Left ventricle myocardium inferior (tissue), 1 donor: ENCODE measurements at regions not wholly inside any gene's neighbourhood (a gene's known extent, or its start where the extent isn't known, plus 50 kb on each side); places are given as distances from the start of the nearest gene placed in this dataset.

ENCODE experiments used
- DNase-seq: peaks from one replicate; pipeline ENCODE4 v3.0.0-alpha.2; 2020
- H3K27ac ChIP-seq: fragments of 200-600 bp; replicated peaks from 2 replicates; pipeline ENCODE4 v1.8.0; 2021
- H3K27me3 ChIP-seq: fragments of 200-600 bp; 2 replicates; pipeline ENCODE4 v1.8.0; 2021; ENCODE audit warnings: low read depth
- H3K36me3 ChIP-seq: fragments of 200-600 bp; 2 replicates; pipeline ENCODE4 v1.8.0; 2021
- H3K4me1 ChIP-seq: fragments of 200-600 bp; 2 replicates; pipeline ENCODE4 v1.8.0; 2021
- H3K4me3 ChIP-seq: fragments of 200-600 bp; 2 replicates; pipeline ENCODE4 v1.8.0; 2021; ENCODE audit warnings: mild to moderate bottlenecking, moderate library complexity
- H3K9me3 ChIP-seq: fragments of 200-600 bp; replicated peaks from 2 replicates; pipeline ENCODE4 v1.8.0; 2021
- CTCF ChIP-seq: fragments of 200-600 bp; IDR thresholded peaks from 2 replicates; pipeline ENCODE4 v1.8.0; 2021; ENCODE audit warnings: antibody characterized with exemption, mild to moderate bottlenecking, borderline replicate concordance
- intact Hi-C: fragments of 100-400 bp; cut with micrococcal nuclease; formaldehyde crosslinking; loops from one replicate; pipeline ENCODE4 v1.11.0; 2022
- donor health status: DM: no; HTN: yes; CAD: no; lungs with severe emphysema.

GRCh38 chr1:22292011-22292788 is 149.3 kb upstream of the WNT4 start:
- H3K4me3 ChIP-seq: no peak overlapping the region
- peaks cover 73% of the 10 kb centered on the region for H3K27me3 ChIP-seq

GRCh38 chr1:22295396-22295795 is 152.5 kb upstream of the WNT4 start:
- peaks cover 11% of the 10 kb centered on the region for H3K9me3 ChIP-seq
- no peak for TF ChIP-seq CTCF
- intact Hi-C loops: no loop called here

More at GRCh38 chr1:22292011-22292788, 149.3 kb upstream of the WNT4 start:
- no peak for DNase-seq
- intact Hi-C loops: no loop called here
- no peak overlapping the region for H3K27ac ChIP-seq
- peaks cover 11% of the 10 kb centered on the region for H3K9me3 ChIP-seq
- no peak for TF ChIP-seq CTCF
- no peaks in the 10 kb centered on the region for H3K4me1 ChIP-seq
- no peaks in the 10 kb centered on the region for H3K36me3 ChIP-seq

GRCh38 chr1:22295856-22296255 is 153.0 kb upstream of the WNT4 start:
- Histone ChIP-seq H3K27ac (no peak overlapping the region), H3K36me3 (no peaks in the 10 kb centered on the region), H3K4me1 (no peaks in the 10 kb centered on the region), H3K9me3 (peaks cover 13% of the 10 kb centered on the region), H3K4me3 (no peak overlapping the region), H3K27me3 (peaks cover 78% of the 10 kb centered on the region)
- TF ChIP-seq CTCF: no peak
- intact Hi-C loops: no loop called here
- DNase-seq: no peak

More at GRCh38 chr1:22295396-22295795, 152.5 kb upstream of the WNT4 start:
- H3K4me3 ChIP-seq: no peak overlapping the region
- H3K36me3 ChIP-seq: no peaks in the 10 kb centered on the region
- no peak overlapping the region for H3K27ac ChIP-seq
- no peak for DNase-seq
- H3K27me3 ChIP-seq: peaks cover 82% of the 10 kb centered on the region
- no peaks in the 10 kb centered on the region for H3K4me1 ChIP-seq

GRCh38 chr1:22296701-22297591 is 154.0 kb upstream of the WNT4 start:
- Histone ChIP-seq H3K36me3 (no peaks in the 10 kb centered on the region), H3K4me3 (no peak overlapping the region), H3K9me3 (peaks cover 16% of the 10 kb centered on the region), H3K27me3 (peaks cover 69% of the 10 kb centered on the region), H3K27ac (no peak overlapping the region), H3K4me1 (no peaks in the 10 kb centered on the region)
- intact Hi-C loops: no loop called here
- DNase-seq: no peak
- no peak for TF ChIP-seq CTCF

GRCh38 chr1:22297999-22298398 is 153.7 kb upstream of the ZBTB40 start:
- no peak overlapping the region for H3K4me3 ChIP-seq
- peaks cover 61% of the 10 kb centered on the region for H3K27me3 ChIP-seq
- peaks cover 16% of the 10 kb centered on the region for H3K9me3 ChIP-seq
- H3K27ac ChIP-seq: no peak overlapping the region
- no peaks in the 10 kb centered on the region for H3K4me1 ChIP-seq
- H3K36me3 ChIP-seq: no peaks in the 10 kb centered on the region
- no peak for DNase-seq
- intact Hi-C loops: no loop called here
- TF ChIP-seq CTCF: no peak
